GM23338 (cell line): ENCODE measurements at regions not wholly inside any gene's neighbourhood (a gene's known extent, or its start where the extent isn't known, plus 50 kb on each side); places are given as distances from the start of the nearest gene placed in this dataset.

Experiments used
- CREB1 ChIP-seq: fragments of 250-450 bp; sonication (Bioruptor Pico); IDR thresholded peaks from 2 replicates; pipeline ENCODE4 v1.5.0; 2020; ENCODE audit warnings: low read depth, mild to moderate bottlenecking, moderate library complexity
- EZH2 ChIP-seq: fragments of 200-600 bp; sonication (generic); IDR thresholded peaks from one replicate; pipeline ENCODE4 v1.8.0; 2017; ENCODE audit warnings: antibody characterized with exemption, mild to moderate bottlenecking, low read depth; ENCODE audit not compliant: unreplicated experiment
- EZH2phosphoT487 ChIP-seq: fragments of 200-600 bp; sonication (generic); IDR thresholded peaks from one replicate; pipeline ENCODE4 v1.8.1; 2018; ENCODE audit warnings: antibody characterized with exemption; ENCODE audit not compliant: unreplicated experiment
- JUNB ChIP-seq: IDR thresholded peaks from one replicate; pipeline ENCODE4 v1.6.1; 2016; ENCODE audit warnings: antibody characterized with exemption; ENCODE audit not compliant: unreplicated experiment
- NANOG ChIP-seq: IDR thresholded peaks from 2 replicates; pipeline ENCODE4 v1.6.1; 2016; ENCODE audit warnings: antibody characterized with exemption, borderline replicate concordance
- POLR2AphosphoS5 ChIP-seq: IDR thresholded peaks from 2 replicates; pipeline ENCODE4 v1.6.1; 2016; ENCODE audit warnings: antibody characterized with exemption, low read depth
- ZNF331 ChIP-seq: fragments of 250-450 bp; sonication (Bioruptor Pico); IDR thresholded peaks from 2 replicates; pipeline ENCODE4 v1.5.0; 2020; ENCODE audit warnings: low read depth, mild to moderate bottlenecking, moderate library complexity
- TF ChIP-seq, protein P1 (sequence below), 2 experiments: fragments of 200-600 bp in 1 of 2; sonication (generic) in 1 of 2; conservative IDR thresholded peaks; 2 replicates each; pipeline versions ENCODE4 v1.5.1 to v1.6.1; 2016 to 2017; ENCODE audit warnings: antibody characterized with exemption in 2 of 2, low read depth in 2 of 2, mild to moderate bottlenecking in 2 of 2, moderate library complexity in 1 of 2
- TF ChIP-seq, protein P2 (sequence below): IDR thresholded peaks from 2 replicates; pipeline ENCODE4 v1.6.1; 2016; ENCODE audit warnings: antibody characterized with exemption
- TF ChIP-seq, protein P3 (sequence below): IDR thresholded peaks from one replicate; pipeline ENCODE4 v1.6.1; 2018; ENCODE audit warnings: antibody characterized with exemption; ENCODE audit not compliant: unreplicated experiment

- TF ChIP-seq, protein P1, sequence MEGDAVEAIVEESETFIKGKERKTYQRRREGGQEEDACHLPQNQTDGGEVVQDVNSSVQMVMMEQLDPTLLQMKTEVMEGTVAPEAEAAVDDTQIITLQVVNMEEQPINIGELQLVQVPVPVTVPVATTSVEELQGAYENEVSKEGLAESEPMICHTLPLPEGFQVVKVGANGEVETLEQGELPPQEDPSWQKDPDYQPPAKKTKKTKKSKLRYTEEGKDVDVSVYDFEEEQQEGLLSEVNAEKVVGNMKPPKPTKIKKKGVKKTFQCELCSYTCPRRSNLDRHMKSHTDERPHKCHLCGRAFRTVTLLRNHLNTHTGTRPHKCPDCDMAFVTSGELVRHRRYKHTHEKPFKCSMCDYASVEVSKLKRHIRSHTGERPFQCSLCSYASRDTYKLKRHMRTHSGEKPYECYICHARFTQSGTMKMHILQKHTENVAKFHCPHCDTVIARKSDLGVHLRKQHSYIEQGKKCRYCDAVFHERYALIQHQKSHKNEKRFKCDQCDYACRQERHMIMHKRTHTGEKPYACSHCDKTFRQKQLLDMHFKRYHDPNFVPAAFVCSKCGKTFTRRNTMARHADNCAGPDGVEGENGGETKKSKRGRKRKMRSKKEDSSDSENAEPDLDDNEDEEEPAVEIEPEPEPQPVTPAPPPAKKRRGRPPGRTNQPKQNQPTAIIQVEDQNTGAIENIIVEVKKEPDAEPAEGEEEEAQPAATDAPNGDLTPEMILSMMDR (conservative IDR thresholded peaks at IDR 0.05; ENCODE audit: low read depth in 2 of 2) = no peak
- no peak for TF ChIP-seq POLR2AphosphoS5
- TF ChIP-seq EZH2 = no peak
- TF ChIP-seq JUNB = no peak
- TF ChIP-seq EZH2phosphoT487 = no peak
- no peak for TF ChIP-seq CREB1 (CRISPR knock-in tag)
- TF ChIP-seq, protein P2, sequence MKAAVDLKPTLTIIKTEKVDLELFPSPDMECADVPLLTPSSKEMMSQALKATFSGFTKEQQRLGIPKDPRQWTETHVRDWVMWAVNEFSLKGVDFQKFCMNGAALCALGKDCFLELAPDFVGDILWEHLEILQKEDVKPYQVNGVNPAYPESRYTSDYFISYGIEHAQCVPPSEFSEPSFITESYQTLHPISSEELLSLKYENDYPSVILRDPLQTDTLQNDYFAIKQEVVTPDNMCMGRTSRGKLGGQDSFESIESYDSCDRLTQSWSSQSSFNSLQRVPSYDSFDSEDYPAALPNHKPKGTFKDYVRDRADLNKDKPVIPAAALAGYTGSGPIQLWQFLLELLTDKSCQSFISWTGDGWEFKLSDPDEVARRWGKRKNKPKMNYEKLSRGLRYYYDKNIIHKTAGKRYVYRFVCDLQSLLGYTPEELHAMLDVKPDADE = no peak
- TF ChIP-seq, protein P3, sequence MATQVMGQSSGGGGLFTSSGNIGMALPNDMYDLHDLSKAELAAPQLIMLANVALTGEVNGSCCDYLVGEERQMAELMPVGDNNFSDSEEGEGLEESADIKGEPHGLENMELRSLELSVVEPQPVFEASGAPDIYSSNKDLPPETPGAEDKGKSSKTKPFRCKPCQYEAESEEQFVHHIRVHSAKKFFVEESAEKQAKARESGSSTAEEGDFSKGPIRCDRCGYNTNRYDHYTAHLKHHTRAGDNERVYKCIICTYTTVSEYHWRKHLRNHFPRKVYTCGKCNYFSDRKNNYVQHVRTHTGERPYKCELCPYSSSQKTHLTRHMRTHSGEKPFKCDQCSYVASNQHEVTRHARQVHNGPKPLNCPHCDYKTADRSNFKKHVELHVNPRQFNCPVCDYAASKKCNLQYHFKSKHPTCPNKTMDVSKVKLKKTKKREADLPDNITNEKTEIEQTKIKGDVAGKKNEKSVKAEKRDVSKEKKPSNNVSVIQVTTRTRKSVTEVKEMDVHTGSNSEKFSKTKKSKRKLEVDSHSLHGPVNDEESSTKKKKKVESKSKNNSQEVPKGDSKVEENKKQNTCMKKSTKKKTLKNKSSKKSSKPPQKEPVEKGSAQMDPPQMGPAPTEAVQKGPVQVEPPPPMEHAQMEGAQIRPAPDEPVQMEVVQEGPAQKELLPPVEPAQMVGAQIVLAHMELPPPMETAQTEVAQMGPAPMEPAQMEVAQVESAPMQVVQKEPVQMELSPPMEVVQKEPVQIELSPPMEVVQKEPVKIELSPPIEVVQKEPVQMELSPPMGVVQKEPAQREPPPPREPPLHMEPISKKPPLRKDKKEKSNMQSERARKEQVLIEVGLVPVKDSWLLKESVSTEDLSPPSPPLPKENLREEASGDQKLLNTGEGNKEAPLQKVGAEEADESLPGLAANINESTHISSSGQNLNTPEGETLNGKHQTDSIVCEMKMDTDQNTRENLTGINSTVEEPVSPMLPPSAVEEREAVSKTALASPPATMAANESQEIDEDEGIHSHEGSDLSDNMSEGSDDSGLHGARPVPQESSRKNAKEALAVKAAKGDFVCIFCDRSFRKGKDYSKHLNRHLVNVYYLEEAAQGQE = no peak
- no peak for TF ChIP-seq ZNF331 (CRISPR knock-in tag)
- TF ChIP-seq NANOG = no peak
Observed at GRCh38 chr16:86854058-86854621, 275.8 kb downstream of the FOXL1 start.
